ENCODE measurements at regions not wholly inside any gene's neighbourhood (a gene's known extent, or its start where the extent isn't known, plus 50 kb on each side); places are given as distances from the start of the nearest gene placed in this dataset.
"Not testable (repeated sequence)": the region's sequence is repeated elsewhere in the genome, so short reads cannot be mapped to it uniquely, and the experiment has no call there.

DNA sequence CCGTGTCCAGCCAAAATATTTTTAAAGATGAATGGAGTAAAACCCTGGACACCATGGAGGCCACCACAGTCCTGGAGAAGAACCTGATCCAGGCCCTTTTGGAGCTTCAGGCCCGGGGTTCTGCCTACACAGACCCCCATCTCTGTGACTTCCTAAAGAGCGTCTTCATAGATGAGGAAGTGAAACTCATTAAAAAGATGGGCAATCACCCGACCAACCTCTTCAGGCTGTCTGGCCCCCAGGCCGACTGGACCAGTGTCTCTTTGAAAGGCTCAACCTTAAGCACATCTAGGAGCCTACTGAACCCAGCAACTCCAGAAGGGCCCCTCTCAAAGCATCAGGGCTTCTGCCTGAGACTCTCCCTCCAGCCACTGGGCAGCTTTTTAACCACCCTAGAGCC is 107.9 kb upstream of the FAM174B start:
- no peak for DNase-seq

DNA sequence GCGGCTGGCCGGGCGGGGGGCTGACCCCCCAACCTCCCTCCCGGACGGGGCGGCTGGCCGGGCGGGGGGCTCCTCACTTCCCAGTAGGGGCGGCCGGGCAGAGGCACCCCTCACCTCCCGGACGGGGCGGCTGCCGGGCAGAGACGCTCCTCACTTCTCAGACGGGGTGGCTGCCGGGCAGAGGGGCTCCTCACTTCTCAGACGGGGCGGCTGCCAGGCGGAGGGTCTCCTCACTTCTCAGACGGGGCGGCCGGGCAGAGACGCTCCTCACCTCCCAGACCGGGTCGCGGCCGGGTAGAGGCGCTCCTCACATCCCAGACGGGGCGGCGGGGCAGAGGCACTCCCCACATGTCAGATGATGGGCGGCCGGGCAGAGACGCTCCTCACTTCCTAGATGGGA is 112.6 kb upstream of the FAM174B start:
- not testable (repeated sequence) for DNase-seq

DNA sequence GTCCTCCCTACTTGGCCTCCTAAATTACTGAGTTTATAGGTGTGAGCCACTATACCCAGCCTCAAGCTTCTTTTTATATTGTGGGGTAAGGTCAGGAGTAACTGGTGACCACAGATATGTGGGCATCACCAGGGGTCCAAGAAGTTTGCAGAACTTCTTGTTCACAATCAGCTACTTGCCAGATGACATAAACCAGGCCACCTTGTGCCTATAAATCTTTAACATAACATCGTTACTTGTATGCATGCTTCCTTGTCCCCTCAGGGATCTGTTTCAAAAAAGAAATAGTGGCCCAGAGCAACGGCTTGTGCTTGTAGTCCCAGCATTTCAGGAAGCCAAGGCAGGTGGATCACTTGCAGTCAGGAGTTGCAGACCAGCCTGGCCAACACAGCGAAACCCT is 115.1 kb upstream of the FAM174B start:
- no peak for DNase-seq

DNA sequence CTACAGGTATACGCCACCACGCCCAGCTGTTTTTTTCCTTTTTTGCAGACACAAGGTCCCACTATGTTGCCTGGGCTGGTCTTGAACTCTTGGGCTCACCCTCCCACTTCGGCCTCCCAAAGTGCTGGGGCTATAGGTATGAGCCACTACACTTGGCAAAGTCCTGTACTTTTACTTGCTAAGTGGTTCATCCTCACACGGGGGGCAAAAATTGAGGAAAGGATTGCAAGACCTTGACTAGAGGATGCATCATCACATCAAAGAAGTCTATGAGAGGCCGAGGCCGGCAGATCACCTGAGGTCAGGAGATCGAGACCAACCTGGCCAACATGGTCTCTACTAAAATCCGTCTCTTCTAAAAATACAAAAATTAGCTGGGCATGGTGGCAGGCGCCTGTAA is 116.5 kb upstream of the FAM174B start:
- DNase-seq: no peak

DNA sequence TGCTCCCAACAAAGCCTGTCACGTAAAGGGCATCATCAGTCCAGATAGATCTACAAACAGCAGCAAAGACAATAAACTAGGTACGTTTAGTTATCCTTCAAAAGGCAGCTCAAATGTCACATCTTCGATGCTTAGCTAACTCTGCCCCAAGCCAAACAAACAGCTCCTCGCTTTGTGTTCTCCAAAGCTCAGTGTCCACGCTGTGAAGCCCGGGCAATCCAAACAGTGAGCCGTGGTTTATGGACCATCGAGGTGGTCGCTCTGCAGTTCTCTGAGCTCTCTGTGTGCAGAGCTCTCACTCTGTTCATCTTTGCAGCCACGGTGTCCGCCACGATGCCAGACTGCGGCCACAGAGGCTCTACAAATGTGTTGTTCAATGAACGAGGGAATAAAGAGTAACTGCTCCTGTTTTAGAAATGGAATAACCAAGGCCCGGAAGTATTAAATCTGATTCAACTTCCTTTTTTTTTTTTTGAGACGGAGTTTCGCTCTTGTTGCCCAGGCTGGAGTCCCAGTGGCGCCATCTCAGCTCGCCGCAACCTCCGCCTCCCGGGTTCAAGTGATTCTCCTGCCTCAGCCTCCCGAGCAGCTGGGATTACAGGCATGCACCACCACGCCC is 117.2 kb upstream of the FAM174B start:
- DNase-seq: no peak

DNA sequence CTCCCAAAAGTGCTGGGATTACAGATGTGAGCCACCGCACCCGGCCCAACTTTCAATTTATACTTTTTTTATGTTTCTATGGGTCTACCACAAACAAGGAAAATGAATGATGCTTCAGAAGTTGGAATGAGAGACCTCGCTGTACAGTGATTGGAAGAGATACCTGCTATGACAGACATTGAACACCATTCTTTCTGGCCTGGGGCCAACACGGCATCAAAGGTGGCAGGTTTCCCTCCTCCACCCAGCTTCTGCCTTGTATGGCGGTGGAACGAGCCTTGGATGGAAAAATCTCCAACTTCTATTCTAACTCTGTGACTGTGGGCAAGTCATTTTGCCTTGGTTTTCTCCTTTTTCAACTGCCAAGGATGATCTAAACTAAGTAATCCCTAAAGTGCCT is 117.8 kb upstream of the FAM174B start:
- DNase-seq: no peak

DNA sequence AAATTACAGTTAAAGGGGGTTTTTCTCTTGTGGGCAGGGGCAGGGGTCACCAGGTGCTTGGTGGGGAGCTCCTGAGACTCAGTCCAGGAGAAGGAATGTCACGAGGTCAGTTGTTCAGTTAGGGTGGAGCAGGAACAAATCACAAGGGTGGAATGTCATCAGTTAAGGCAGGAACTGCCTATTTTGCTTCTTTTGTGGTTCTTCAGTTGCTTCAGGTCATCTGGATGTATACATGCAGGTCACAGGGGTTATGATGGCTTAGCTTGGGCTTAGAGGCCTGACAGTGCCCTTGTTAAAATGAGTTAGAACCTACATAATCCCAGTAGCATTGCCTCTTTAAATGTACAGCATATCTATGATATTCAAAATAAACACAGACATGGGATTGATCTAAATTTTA is 120.2 kb upstream of the CHD2 start:
- DNase-seq: no peak

DNA sequence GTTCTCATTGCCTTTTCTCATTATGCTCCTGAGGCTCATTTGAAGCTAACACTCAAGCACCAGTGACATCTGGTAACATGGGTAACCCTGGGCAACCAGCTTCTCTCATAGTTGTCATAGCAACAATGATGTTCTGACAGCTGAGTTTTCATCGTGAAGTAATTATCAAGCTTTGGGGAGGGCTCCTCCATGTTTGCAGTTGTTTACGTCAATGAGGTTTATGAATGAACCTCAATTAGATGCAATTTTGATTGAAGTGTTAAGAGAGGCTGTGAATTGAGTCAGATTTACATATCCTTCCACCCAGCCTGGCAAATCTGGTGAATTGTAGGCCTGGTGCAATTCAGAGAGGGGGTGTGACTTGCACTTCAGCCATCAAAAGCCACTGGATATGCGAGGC is 119.3 kb upstream of the CHD2 start:
- DNase-seq: no peak

DNA sequence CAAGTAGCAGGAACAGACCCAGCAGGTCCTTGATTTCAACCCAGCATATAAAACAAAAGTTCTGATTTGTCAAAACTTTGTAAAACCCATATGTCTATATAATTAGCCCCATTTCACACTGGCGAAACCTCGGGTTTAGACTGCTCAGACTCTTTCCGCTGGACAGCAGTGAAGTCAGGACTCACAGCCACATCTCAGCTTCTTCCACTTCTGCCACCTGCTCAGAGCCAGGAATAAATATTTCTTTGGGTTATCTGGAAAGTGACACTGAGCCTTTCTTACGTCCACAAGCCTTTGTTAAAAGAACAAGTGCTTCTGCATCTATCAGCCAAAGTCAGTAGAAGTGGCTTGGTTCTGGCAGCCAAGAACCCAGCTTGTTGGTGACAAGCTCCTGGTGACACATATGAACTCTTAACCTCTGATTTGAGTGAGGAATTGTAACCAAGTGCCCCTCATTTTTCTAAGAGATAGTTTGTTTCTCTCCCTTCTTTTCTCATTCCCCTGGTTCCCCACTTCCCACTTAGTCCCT is 118.1 kb upstream of the CHD2 start:
- no peak for DNase-seq

DNA sequence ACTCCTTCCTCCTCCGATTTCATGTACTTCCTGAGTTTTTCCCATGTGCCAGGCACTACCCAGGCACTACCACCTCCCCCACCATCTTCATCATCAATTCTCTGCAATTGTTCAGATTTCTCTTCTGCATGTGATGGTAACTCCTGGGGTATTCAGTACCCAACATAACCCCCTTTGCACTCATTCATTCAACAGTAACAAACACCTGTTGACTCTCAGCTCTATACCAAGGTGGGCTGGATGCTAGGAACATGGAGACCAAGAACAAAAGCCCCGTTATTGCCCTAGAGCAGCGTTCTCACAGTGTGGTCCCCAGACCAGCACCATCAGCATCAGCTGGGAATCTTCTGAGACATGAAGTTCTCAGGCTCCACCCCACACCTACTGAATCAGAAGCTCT is 113.0 kb upstream of the CHD2 start:
- no peak for DNase-seq

DNA sequence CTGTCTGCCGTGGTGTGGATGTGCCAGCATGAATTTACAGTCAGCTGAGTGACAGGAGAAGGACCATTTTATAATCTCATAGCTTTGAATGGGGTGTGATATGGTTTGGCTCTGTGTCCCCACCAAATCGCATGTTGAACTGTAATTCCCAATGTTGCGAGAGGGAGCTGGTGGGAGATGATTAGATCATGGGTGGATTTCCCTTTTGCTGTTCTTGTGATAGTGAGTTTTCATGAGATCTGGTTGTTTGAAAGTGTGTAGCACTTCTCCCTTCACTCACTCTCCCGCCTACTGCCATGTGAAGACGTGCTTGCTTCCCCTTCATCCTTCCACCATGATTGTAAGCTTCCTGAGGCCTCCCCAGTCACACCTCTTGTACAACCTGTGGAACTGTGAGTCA is 111.9 kb upstream of the CHD2 start:
- no peak for DNase-seq

DNA sequence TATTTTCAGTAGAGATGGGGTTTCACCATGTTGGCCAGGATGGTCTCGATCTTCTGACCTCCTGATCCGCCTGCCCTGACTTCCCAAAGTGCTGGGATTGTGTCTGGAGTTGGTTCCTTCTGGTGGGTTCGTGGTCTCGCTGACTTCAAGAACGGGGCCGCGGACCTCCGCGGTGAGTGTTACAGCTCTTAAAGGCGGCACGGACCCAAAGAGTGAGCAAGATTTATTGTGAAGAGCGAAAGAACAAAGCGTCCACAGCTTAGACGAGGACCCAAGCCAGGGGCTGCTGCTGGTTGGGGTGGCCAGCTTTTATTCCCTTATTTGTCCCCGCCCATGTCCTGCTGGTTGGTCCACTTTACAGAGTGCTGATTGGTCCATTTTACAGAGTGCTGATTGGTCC is 111.3 kb upstream of the CHD2 start:
- not testable (repeated sequence) for DNase-seq

DNA sequence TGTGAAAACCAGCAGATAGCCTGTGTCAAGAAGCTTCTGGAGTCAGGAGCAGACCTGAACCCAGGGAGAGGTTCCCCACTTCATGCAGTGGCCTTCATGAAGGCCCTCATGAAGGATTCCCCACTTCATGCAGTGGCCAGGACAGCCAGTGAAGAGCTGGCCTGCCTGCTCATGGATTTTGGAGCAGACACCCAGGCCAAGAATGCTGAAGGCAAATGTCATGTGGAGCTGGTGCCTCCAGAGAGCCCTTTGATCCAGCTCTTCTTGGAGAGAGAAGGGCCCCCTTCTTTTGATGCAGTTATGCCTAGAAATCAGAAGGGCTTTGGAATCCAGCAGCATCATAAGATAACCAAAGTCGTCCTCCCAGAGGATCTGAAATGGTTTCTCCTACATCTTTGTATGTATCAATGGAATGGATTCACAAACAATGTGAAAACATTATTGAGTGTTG is 103.9 kb upstream of the CHD2 start:
- DNase-seq: no peak

DNA sequence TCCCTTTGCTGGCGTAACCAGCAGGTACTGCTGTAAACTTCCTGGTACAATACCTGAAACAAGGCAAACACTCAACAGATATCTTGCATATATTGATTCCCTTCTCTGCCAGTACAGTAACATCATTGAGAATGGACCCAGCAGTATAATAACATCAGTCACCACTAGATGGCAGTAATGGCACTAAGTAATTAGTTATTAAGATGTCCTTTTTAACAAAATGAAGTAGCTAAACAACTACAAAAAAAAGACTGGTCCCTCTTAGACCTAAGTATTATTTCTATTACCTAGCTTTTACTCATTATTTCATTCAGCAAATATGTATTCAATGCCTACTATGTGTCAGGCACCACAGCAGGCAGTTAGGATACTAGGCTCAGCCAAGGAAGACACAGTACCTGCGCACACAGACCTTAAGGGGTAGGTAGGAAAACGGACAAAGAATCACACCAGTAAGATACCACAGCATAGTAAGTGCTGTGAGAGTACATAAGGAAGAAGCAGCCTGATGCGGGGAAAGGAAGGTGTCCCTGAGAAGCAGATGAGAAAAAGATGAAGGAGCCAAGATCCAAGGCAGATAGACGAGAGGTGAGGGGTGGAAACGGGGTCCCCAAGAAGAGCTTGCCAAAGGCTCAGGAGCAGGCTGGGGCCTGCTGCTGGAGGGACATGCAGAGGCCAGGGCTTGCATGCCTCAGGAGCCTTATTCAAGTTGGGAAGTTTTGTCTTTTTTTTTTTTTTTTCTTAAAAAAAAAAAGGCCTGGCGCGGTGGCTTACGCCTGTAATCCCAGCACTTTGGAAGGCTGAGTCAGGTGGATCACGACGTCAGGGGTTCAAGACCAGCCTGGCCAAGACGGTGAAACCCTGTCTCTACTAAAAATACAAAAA is 102.7 kb upstream of the CHD2 start:
- peak; percentile 93 for DNase-seq

DNA sequence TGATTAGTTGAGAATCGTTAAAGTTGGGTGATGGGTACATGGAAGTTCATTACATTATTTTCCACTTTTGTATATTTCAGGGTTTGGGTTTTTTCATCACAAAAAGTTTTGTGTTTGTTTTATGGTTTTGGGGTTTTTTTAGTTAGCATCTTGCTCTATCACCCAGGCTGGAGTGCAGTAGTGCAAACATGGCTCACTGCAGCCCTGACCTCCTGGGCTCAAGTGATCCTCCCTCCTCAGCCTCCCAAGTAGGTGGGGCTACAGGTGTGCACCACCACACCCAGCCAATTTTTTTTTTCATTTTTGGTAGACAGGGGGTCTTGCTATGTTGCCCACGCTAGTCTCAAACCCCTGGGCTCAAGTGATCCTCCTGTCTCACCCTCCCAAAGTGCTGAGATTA is 100.1 kb upstream of the CHD2 start:
- no peak for DNase-seq

DNA sequence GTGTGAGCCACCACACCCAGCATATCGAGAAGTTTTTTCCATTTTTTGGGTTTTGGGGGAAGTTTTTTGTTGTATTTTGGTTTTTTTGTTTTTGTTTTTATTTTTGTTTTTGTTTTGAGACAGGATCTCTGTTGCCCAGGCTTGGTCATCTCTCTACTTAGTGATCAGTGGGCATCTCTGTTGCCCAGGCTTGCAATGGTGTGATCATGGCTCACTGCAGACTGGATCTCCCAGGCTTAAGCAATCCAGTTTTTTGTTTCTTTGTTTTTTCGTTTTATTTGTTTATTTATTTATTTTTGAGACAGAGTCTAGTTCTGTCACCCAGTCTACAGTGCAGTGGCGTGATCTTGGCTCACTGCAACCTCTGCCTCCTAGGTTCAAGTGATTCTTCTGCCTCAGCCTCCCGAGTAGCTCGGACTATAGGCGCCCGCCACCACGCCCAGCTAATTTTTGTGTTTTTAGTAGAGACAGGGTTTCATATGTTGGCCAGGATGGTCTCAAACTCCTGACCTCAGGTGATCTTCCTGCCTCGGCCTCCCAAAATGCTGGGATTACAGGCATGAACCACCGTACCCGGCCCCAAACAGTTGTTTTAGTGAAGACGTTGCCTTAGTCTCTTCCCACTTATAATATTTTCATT is 99.6 kb upstream of the CHD2 start:
- not testable (repeated sequence) for DNase-seq

DNA sequence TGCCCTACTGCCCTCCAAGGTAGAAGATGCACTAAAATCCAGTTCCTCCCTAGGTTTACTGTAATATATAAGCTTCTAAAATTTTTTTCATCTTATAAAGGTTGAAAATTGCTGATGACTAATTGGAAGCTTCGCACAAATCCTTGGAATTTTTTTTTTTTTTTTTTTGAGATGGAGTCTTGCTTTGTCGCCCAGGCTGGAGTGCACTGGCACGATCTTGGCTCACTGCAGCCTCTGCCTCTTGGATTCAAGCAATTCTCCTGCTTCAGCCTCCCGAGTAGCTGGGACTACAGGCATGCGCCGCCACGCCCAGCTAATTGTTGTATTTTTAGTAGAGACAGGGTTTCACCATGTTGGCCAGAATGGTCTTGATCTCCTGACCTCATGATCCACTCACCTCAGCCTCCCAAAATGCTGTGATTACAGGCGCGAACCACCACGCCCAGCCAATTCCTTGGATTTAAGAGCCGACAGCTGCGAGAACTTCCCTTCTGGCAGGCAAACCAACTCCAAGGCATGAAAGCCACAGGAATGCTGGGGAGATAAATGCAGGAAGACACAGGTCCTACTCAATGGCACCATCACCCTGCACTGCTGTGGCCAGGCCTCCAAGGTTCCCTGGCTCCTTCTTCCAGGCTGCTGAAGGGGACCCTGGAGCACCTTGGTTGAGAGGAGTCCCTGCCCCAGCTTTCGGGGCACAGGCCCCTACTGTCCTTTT is 98.9 kb upstream of the CHD2 start:
- DNase-seq: peak; percentile 32

DNA sequence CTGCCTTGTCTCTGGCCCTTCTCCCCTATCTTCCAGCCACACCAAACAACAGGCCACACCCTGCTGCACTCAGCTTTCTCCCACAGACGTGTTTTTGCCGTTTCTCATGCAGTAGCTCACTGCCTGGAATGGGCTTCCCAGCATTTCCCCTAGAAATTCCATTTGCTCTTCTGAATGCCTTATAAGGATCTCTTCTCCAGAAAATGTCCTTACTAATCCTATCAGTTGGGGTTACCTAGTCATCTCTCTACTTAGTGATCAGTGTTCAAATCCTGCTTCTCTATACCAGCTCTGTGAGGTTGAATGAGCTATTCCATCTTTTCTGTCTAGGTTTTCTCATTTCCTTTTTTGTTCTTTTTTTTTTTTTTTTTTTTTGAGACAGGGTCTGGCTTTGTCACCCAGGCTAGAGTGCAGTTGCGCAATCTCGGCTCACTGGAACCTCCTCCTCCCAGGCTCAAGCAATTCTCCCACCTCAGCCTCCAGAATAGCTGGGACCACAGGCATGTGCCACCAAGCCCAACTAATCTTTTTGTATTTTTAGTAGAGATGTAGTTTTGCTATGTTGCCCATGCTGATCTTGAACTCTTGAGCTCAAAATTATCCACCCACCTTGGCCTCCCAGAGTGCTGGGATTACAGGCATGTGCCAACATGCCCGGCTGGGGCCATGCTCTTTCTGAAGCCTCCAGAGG is 98.2 kb upstream of the CHD2 start:
- DNase-seq: no peak

DNA sequence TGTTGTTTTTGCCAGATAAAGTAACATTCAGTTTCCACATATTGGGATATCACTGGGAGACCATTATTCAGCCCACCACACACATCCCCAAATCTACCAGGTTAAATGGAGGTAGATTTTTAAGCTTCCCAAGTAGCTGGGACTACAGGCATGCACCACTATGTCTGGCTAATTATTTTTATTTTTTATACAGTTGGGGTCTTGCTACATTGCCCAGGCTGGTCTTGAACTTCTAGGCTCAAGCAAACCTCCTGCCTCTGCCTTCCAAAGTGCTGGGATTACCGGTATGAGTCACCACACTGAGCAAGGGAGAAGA is 96.6 kb upstream of the CHD2 start:
- DNase-seq: no peak

DNA sequence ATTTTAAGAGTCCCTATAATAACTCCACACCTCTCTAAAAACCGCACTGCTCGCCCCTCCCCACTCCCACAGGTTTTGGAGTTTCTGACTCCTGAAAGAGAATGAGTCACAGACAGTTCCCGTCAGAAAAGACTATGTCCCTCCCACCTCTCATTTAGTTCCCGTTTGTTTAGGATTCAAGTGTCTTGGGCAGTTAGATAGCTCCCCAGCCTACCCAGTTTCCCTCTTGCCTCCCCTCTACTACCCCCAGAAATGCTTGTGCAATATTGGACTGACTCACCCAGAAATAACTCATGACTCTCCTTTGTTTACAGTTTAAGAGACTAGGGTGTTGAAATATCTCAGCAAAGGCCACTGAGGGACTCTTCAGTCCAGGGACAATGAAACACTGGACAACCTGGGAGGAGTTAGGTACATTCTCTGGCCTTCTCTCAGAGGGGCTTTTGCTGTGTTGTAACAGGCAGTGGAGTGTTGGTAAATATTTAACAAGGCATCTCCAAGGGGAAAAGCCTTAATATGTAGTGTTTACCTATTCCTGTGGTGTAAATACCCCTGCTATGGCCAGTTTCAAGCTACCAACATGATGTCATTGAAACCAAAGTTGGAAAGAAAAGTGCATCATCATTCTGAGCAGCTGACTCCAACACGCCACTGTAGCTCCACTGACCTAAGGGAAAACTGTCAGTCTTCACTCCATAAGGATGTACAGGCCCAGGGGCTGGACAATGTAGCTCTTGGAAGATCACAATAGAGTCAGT is 96.1 kb upstream of the CHD2 start:
- peak; percentile 33 for DNase-seq

DNA sequence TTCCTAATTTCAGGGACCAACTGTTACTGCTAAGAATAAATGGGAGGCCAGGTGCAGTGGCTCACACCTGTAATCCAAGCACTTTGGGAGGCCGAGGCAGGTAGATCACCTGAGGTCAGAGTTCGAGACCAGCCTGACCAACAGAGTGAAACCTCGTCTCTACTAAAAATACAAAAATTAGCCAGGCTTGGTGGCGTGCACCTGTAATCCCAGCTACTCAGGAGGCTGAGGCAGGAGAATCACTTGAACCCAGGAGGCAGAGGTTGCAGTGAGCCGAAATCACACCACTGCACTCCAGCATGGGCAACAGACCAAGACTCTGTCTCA is 95.6 kb upstream of the CHD2 start:
- DNase-seq: not testable (repeated sequence)

All from tongue (tissue), 1 donor.